GM12878 (cell line): ENCODE measurements at regions not wholly inside any gene's neighbourhood (a gene's known extent, or its start where the extent isn't known, plus 50 kb on each side); places are given as distances from the start of the nearest gene placed in this dataset.

Experiments
- BCL11A ChIP-seq: IDR thresholded peaks from 2 replicates; pipeline ENCODE4 v1.6.1; 2011; ENCODE audit warnings: low read depth, low read length
- CEBPB ChIP-seq, 2 experiments: fragments of 150-350 bp in 1 of 2; IDR thresholded peaks; 2 replicates each; pipeline ENCODE4 v1.6.1; 2012 to 2014; ENCODE audit warnings: low read depth in 2 of 2, low read length in 2 of 2, borderline replicate concordance in 1 of 2, inconsistent platforms in 1 of 2
- EED ChIP-seq: sonication (generic); IDR thresholded peaks from 2 replicates; pipeline ENCODE4 v1.6.1; 2016; ENCODE audit warnings: antibody characterized with exemption, low read depth
- GABPA ChIP-seq: IDR thresholded peaks from 2 replicates; pipeline ENCODE4 v1.6.1; 2014; ENCODE audit warnings: antibody characterized with exemption, low read depth, mild to moderate bottlenecking, inconsistent platforms
- HDAC6 ChIP-seq: fragments of 200-600 bp; sonication (generic); IDR thresholded peaks from one replicate; pipeline ENCODE4 v1.8.0; 2017; ENCODE audit warnings: antibody characterized with exemption; ENCODE audit not compliant: unreplicated experiment
- NBN ChIP-seq: fragments of 450-650 bp; IDR thresholded peaks from 2 replicates; pipeline ENCODE4 v1.6.1; 2016
- NR2C2 ChIP-seq: IDR thresholded peaks from 2 replicates; pipeline ENCODE4 v1.6.1; 2011; ENCODE audit warnings: borderline replicate concordance, low read depth; ENCODE audit not compliant: control insufficient read depth, insufficient read length
- SMC3 ChIP-seq: IDR thresholded peaks from 2 replicates; pipeline ENCODE4 v1.6.1; 2011; ENCODE audit warnings: low read length, improper control_type of control experiment, borderline replicate concordance
- SP1 ChIP-seq: IDR thresholded peaks from one replicate; pipeline ENCODE4 v1.6.1; 2011; ENCODE audit warnings: low read depth, low read length
- STAT1 ChIP-seq: fragments of 450-650 bp; conservative IDR thresholded peaks from 2 replicates; pipeline ENCODE4 v1.6.1; 2014; ENCODE audit warnings: antibody characterized with exemption, mild to moderate bottlenecking
- STAT3 ChIP-seq: IDR thresholded peaks from 2 replicates; pipeline ENCODE4 v1.6.1; 2011; ENCODE audit warnings: low read depth, low read length, improper control_type of control experiment
- TBL1XR1 ChIP-seq: IDR thresholded peaks from 2 replicates; pipeline ENCODE4 v1.6.1; 2012; ENCODE audit warnings: low read depth, low read length, improper control_type of control experiment
- ZNF207 ChIP-seq: fragments of 450-650 bp; IDR thresholded peaks from 2 replicates; pipeline ENCODE4 v1.6.1; 2014; ENCODE audit warnings: antibody characterized with exemption, mild to moderate bottlenecking, borderline replicate concordance
- TF ChIP-seq, protein P1 (sequence below): IDR thresholded peaks from 2 replicates; pipeline ENCODE4 v1.6.1; 2012; ENCODE audit warnings: low read depth, low read length, improper control_type of control experiment
- TF ChIP-seq, protein P2 (sequence below): fragments of 450-650 bp; IDR thresholded peaks from 2 replicates; pipeline ENCODE4 v1.6.1; 2016; ENCODE audit warnings: mild to moderate bottlenecking
- TF ChIP-seq, protein P3 (sequence below): IDR thresholded peaks from 2 replicates; pipeline ENCODE4 v1.6.1; 2012; ENCODE audit warnings: mild to moderate bottlenecking, low read depth, low read length
- TF ChIP-seq, protein P4 (sequence below), 3 experiments: IDR thresholded peaks in 2 of 3; conservative IDR thresholded peaks in 1 of 3; 2 replicates each; pipeline ENCODE4 v1.5.1; 2011; ENCODE audit warnings: low read depth in 3 of 3, low read length in 3 of 3, mild to moderate bottlenecking in 3 of 3, control low read depth in 2 of 3, moderate library complexity in 2 of 3, inconsistent platforms in 1 of 3, mixed read lengths in 1 of 3; ENCODE audit not compliant: control insufficient read depth in 2 of 3, insufficient read depth in 1 of 3; ENCODE audit errors: extremely low read depth in 1 of 3
- TF ChIP-seq, protein P5 (sequence below): fragments of 450-650 bp; formaldehyde crosslinking; IDR thresholded peaks from 2 replicates; pipeline ENCODE4 v1.4.0; 2022; ENCODE audit warnings: mild to moderate bottlenecking, moderate library complexity

DNA sequence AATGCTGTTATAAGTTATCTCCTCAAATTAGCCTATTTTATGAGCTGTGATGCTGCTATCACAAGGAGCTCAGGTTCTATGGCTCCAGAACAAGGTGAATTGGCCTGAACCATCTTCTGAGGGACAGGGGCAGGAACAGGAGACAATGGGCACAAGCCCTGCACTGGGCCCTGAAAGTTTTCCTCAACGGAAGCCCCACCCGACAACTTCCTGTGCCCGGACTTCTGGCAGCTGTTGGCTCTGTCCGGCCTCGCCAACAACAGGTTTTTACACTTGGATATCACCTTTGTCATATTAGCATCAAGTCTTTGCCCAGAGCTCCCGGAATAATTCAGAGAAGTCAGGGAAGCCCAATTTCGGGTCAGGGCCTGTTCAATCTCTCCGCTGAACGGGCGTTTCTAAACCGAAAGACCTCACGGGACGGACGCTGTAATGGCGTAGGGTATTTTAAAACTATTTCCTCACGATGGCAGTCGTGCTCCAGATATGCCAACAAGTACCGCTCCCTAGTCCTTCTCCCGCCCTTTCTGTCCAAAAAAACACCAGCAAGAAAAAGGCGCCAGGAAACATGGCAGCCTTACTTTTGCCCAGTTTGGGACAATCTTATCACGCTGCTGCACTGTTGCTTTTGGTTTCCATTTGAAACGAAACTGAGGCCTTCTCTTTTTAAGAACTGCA lies 201.0 kb upstream of the STK26 start (continued):
- TF ChIP-seq EED (no peak), GABPA (peak; percentile 93), SMC3 (peak; percentile 48; the same call in 1 of the 2 replicates), CEBPB (IDR thresholded peaks at IDR 0.05; ENCODE audit: borderline replicate concordance in 1 of 2, low read depth in 2 of 2, low read length in 2 of 2) (peak in 1 of 2 experiments; percentile 28; a peak in 1 of 4 replicates), TBL1XR1 (peak; percentile 85; the same call in 1 of the 2 replicates), NR2C2 (no peak), NBN (0 out of 2 replicates have a peak, but pooled peaks have one; percentile 41), STAT3 (peak; percentile 94; the same call in 1 of the 2 replicates), HDAC6 (no peak), SP1 (peak; percentile 49), BCL11A (no peak), STAT1 (0 out of 2 replicates have a peak, but pooled peaks have one; percentile 47), ZNF207 (peak; percentile 88; the same call in 1 of the 2 replicates)
- TF ChIP-seq, protein P1, sequence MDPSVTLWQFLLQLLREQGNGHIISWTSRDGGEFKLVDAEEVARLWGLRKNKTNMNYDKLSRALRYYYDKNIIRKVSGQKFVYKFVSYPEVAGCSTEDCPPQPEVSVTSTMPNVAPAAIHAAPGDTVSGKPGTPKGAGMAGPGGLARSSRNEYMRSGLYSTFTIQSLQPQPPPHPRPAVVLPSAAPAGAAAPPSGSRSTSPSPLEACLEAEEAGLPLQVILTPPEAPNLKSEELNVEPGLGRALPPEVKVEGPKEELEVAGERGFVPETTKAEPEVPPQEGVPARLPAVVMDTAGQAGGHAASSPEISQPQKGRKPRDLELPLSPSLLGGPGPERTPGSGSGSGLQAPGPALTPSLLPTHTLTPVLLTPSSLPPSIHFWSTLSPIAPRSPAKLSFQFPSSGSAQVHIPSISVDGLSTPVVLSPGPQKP = 0 out of 2 replicates have a peak, but pooled peaks have one; percentile 36
- TF ChIP-seq, protein P2, sequence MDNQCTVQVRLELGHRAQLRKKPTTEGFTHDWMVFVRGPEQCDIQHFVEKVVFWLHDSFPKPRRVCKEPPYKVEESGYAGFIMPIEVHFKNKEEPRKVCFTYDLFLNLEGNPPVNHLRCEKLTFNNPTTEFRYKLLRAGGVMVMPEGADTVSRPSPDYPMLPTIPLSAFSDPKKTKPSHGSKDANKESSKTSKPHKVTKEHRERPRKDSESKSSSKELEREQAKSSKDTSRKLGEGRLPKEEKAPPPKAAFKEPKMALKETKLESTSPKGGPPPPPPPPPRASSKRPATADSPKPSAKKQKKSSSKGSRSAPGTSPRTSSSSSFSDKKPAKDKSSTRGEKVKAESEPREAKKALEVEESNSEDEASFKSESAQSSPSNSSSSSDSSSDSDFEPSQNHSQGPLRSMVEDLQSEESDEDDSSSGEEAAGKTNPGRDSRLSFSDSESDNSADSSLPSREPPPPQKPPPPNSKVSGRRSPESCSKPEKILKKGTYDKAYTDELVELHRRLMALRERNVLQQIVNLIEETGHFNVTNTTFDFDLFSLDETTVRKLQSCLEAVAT = 0 out of 2 replicates have a peak, but pooled peaks have one; percentile 38
- TF ChIP-seq, protein P3, sequence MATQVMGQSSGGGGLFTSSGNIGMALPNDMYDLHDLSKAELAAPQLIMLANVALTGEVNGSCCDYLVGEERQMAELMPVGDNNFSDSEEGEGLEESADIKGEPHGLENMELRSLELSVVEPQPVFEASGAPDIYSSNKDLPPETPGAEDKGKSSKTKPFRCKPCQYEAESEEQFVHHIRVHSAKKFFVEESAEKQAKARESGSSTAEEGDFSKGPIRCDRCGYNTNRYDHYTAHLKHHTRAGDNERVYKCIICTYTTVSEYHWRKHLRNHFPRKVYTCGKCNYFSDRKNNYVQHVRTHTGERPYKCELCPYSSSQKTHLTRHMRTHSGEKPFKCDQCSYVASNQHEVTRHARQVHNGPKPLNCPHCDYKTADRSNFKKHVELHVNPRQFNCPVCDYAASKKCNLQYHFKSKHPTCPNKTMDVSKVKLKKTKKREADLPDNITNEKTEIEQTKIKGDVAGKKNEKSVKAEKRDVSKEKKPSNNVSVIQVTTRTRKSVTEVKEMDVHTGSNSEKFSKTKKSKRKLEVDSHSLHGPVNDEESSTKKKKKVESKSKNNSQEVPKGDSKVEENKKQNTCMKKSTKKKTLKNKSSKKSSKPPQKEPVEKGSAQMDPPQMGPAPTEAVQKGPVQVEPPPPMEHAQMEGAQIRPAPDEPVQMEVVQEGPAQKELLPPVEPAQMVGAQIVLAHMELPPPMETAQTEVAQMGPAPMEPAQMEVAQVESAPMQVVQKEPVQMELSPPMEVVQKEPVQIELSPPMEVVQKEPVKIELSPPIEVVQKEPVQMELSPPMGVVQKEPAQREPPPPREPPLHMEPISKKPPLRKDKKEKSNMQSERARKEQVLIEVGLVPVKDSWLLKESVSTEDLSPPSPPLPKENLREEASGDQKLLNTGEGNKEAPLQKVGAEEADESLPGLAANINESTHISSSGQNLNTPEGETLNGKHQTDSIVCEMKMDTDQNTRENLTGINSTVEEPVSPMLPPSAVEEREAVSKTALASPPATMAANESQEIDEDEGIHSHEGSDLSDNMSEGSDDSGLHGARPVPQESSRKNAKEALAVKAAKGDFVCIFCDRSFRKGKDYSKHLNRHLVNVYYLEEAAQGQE = no peak
- TF ChIP-seq, protein P4, sequence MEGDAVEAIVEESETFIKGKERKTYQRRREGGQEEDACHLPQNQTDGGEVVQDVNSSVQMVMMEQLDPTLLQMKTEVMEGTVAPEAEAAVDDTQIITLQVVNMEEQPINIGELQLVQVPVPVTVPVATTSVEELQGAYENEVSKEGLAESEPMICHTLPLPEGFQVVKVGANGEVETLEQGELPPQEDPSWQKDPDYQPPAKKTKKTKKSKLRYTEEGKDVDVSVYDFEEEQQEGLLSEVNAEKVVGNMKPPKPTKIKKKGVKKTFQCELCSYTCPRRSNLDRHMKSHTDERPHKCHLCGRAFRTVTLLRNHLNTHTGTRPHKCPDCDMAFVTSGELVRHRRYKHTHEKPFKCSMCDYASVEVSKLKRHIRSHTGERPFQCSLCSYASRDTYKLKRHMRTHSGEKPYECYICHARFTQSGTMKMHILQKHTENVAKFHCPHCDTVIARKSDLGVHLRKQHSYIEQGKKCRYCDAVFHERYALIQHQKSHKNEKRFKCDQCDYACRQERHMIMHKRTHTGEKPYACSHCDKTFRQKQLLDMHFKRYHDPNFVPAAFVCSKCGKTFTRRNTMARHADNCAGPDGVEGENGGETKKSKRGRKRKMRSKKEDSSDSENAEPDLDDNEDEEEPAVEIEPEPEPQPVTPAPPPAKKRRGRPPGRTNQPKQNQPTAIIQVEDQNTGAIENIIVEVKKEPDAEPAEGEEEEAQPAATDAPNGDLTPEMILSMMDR (IDR thresholded peaks at IDR 0.05 in 2 of 3, conservative IDR thresholded peaks at IDR 0.05 in 1 of 3; ENCODE audit: control insufficient read depth in 2 of 3, extremely low read depth in 1 of 3, insufficient read depth in 1 of 3, low read depth in 3 of 3, low read length in 3 of 3) = peak; percentile 22 to 71 (median 48); a peak in 4 of 6 replicates
- TF ChIP-seq, protein P5, sequence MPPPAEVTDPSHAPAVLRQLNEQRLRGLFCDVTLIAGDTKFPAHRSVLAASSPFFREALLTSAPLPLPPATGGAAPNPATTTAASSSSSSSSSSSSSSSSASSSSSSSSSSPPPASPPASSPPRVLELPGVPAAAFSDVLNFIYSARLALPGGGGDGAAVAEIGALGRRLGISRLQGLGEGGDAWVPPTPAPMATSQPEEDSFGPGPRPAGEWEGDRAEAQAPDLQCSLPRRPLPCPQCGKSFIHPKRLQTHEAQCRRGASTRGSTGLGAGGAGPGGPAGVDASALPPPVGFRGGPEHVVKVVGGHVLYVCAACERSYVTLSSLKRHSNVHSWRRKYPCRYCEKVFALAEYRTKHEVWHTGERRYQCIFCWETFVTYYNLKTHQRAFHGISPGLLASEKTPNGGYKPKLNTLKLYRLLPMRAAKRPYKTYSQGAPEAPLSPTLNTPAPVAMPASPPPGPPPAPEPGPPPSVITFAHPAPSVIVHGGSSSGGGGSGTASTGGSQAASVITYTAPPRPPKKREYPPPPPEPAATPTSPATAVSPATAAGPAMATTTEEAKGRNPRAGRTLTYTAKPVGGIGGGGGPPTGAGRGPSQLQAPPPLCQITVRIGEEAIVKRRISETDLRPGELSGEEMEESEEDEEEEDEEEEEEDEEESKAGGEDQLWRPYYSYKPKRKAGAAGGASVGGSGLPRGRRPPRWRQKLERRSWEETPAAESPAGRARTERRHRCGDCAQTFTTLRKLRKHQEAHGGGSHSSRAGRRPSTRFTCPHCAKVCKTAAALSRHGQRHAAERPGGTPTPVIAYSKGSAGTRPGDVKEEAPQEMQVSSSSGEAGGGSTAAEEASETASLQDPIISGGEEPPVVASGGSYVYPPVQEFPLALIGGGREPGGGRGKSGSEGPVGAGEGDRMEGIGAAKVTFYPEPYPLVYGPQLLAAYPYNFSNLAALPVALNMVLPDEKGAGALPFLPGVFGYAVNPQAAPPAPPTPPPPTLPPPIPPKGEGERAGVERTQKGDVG (CRISPR knock-in tag) = no peak
